ENCODE measurements at regions not wholly inside any gene's neighbourhood (a gene's known extent, or its start where the extent isn't known, plus 50 kb on each side); places are given as distances from the start of the nearest gene placed in this dataset.

DNA sequence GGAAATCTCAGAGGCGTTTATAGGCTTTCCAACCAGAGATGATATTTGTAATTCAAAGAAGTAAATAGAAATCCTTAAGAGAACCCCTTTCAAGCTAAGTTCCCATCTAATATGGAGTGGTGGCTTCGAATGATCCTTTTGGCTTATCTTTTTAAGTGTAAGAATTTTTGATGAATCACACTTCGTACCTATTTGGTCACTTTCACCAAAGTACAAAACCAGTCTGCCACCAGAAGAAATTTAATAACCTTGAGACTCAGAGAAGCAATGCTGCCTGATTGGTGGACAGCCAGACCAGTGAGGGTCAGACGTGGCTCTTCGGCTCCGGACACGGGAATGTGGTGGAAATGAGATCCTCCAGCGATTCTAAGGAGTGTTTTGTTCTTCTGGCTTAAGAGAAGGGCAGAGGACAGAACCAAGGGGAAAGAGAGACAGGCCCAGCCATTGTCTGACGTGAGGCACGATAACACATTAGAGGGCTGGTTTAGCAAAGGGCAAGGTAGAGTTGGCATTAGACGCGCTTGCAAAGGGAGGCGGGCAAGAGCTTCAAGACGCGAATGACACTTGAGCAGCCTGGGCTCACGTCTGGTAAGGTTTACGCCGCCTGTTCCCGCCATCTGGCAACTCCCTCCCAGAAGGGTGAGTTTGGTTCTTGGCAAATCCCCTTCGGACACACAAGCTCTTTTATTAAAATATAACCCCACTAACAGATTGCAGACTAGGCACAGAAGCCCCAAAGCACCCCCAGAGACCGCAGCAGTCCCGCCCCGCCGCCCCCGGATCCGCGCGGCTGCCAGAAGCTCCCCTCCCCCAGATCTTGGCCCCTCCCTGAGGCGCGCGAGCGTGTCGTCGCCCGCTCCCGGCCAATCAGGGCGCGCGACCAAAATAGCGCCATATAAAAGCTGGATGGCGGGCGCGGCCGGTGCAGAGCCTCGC is 50.0 kb upstream of the EZR start (continued):
- TF ChIP-seq EGR1 (IDR thresholded peaks at IDR 0.05; ENCODE audit: borderline replicate concordance, low read depth, low read length), result peak; percentile 38; the same call in 1 of the 2 replicates
- TF ChIP-seq NRF1 (IDR thresholded peaks at IDR 0.05; ENCODE audit: low read depth, low read length), result no peak
- no peak for TF ChIP-seq TEAD4 (IDR thresholded peaks at IDR 0.05; ENCODE audit: low read depth, low read length)
- TF ChIP-seq, protein P1, sequence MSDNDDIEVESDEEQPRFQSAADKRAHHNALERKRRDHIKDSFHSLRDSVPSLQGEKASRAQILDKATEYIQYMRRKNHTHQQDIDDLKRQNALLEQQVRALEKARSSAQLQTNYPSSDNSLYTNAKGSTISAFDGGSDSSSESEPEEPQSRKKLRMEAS (IDR thresholded peaks at IDR 0.05), result peak; percentile 80
- peak; percentile 62 to 67; a peak in 2 of 3 replicates for TF ChIP-seq POLR2A (IDR thresholded peaks at IDR 0.05; ENCODE audit: control extremely low read depth in 1 of 2, low read depth in 2 of 2, low read length in 2 of 2)
- TF ChIP-seq YY1 (IDR thresholded peaks at IDR 0.05; ENCODE audit: low read depth, low read length), result 0 out of 2 replicates have a peak, but pooled peaks have one; percentile 4
- peak; percentile 24; the same call in 1 of the 2 replicates for TF ChIP-seq TAF1 (IDR thresholded peaks at IDR 0.05; ENCODE audit: low read depth, low read length)
- TF ChIP-seq ZNF274 (IDR thresholded peaks at IDR 0.05; ENCODE audit: borderline replicate concordance, extremely low read depth, low read length), result no peak
- TF ChIP-seq JUN (IDR thresholded peaks at IDR 0.05; ENCODE audit: low read depth, low read length), result no peak
- no peak for TF ChIP-seq CTCF (IDR thresholded peaks at IDR 0.05; ENCODE audit: control extremely low read depth in 1 of 3, insufficient read depth in 1 of 3, low read depth in 1 of 3, low read length in 3 of 3)
- TF ChIP-seq SP2 (IDR thresholded peaks at IDR 0.05; ENCODE audit: low read length), result no peak
- no peak for TF ChIP-seq SP4 (IDR thresholded peaks at IDR 0.05; ENCODE audit: low read length)
- peak; percentile 44; the same call in 1 of the 2 replicates for TF ChIP-seq TBP (IDR thresholded peaks at IDR 0.05; ENCODE audit: low read depth, low read length)
- no peak for TF ChIP-seq FOSL1 (IDR thresholded peaks at IDR 0.05; ENCODE audit: insufficient read depth, low read depth, low read length)
- TF ChIP-seq GABPA (IDR thresholded peaks at IDR 0.05; ENCODE audit: borderline replicate concordance, insufficient read depth, low read length), result no peak
- no peak for TF ChIP-seq SIX5 (IDR thresholded peaks at IDR 0.05; ENCODE audit: low read depth, low read length)
- no peak for TF ChIP-seq CHD1 (IDR thresholded peaks at IDR 0.05; ENCODE audit: low read depth, low read length)
- no peak for TF ChIP-seq HDAC2 (IDR thresholded peaks at IDR 0.05; ENCODE audit: borderline replicate concordance in 1 of 2, low read depth in 2 of 2, low read length in 2 of 2)
- no peak for TF ChIP-seq RFX5 (IDR thresholded peaks at IDR 0.05; ENCODE audit: borderline replicate concordance, low read depth, low read length)
- TF ChIP-seq POU5F1 (IDR thresholded peaks at IDR 0.05; ENCODE audit: low read depth, low read length), result no peak
- TF ChIP-seq, protein P2, sequence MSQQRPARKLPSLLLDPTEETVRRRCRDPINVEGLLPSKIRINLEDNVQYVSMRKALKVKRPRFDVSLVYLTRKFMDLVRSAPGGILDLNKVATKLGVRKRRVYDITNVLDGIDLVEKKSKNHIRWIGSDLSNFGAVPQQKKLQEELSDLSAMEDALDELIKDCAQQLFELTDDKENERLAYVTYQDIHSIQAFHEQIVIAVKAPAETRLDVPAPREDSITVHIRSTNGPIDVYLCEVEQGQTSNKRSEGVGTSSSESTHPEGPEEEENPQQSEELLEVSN (IDR thresholded peaks at IDR 0.05), result peak; percentile 95
- TF ChIP-seq BRCA1 (IDR thresholded peaks at IDR 0.05; ENCODE audit: low read depth, low read length), result no peak

Measured in H1 (cell line).